ENCODE measurements at regions not wholly inside any gene's neighbourhood (a gene's known extent, or its start where the extent isn't known, plus 50 kb on each side); places are given as distances from the start of the nearest gene placed in this dataset.

DNA sequence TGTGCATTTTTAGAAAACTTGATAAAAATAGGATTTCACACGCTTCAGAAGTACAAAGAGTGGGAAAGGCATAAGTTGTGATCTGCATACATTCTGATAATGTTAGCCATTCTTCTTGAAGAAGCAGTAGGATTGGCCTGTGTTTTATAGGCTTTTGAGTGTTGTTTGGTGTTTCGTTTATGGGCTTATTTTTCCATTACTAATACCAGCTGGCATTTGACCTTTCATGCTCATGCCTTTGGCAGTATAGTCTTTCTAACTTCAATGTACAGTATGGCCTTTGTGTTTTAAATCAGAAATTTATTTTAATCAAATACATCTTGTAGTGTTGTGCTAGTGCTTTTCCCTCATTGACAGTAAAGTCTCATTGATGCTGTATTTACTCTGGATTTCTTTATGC is 51.5 kb upstream of the SLC4A4 start:
- DNase-seq: no peak

DNA sequence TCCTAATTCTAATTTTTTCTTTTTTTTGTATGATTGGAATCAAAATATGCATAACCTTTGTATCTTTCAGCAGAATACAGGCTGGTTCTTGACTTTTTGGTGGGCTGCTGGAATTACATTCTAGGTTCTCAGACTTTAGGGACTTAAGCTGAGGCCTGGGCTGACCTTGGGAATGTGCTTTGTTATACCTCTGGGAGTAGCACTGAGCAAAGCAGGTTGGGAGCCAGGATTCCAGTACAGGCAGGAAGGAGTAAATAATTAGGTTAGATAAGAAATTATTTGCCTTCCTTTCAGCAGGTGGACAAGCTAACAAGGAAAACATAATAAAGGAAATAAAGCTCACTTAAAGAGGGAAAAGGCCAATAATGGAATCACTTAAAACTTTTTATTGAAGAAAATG is 49.9 kb upstream of the SLC4A4 start:
- no peak for DNase-seq

All from retina (tissue), 1 donor.